SJSA1 (cell line): ENCODE measurements at regions not wholly inside any gene's neighbourhood (a gene's known extent, or its start where the extent isn't known, plus 50 kb on each side); places are given as distances from the start of the nearest gene placed in this dataset.

Experiments used
- DNase-seq, 2 experiments: peaks; one replicate each; pipeline ENCODE4 v3.0.0-alpha.2; 2015 to 2020; ENCODE audit warnings: low spot score in 2 of 2, low read depth in 1 of 2
- H3K27ac ChIP-seq: fragments of 250-450 bp; sonication (Bioruptor Pico); 2 replicates; pipeline ENCODE4 v1.5.1; 2020; ENCODE audit warnings: mild to moderate bottlenecking, moderate library complexity
- H3K27me3 ChIP-seq: fragments of 250-450 bp; sonication (Bioruptor Pico); replicated peaks from 2 replicates; pipeline ENCODE4 v1.5.1; 2020; ENCODE audit warnings: mild to moderate bottlenecking, moderate library complexity
- H3K36me3 ChIP-seq: fragments of 250-450 bp; sonication (Bioruptor Pico); 2 replicates; pipeline ENCODE4 v1.5.1; 2020; ENCODE audit warnings: mild to moderate bottlenecking
- H3K4me1 ChIP-seq: fragments of 250-450 bp; sonication (Bioruptor Pico); replicated peaks from 2 replicates; pipeline ENCODE4 v1.6.1; 2021; ENCODE audit warnings: mild to moderate bottlenecking
- H3K4me3 ChIP-seq: fragments of 250-450 bp; sonication (Bioruptor Pico); 2 replicates; pipeline ENCODE4 v1.5.1; 2020; ENCODE audit warnings: mild to moderate bottlenecking
- H3K9me3 ChIP-seq: fragments of 250-450 bp; sonication (Bioruptor Pico); replicated peaks from 2 replicates; pipeline ENCODE4 v1.5.1; 2020; ENCODE audit warnings: mild to moderate bottlenecking

- Histone ChIP-seq H3K9me3 (no peaks in the 10 kb centered on the region; the same call in 1 of the 2 replicates), H3K36me3 (no peaks in the 10 kb centered on the region), H3K4me1 (no peaks in the 10 kb centered on the region), H3K4me3 (no peak overlapping the region), H3K27me3 (peaks cover 25% of the 10 kb centered on the region), H3K27ac (no peak overlapping the region)
- DNase-seq = peak in 1 of 2 experiments; percentile 33
Measured at GRCh38 chr5:136802383-136802782, 437.0 kb upstream of the TRPC7 start.

- DNase-seq = no peak
- Histone ChIP-seq H3K27ac (no peak overlapping the region), H3K36me3 (no peaks in the 10 kb centered on the region), H3K27me3 (peaks cover 25% of the 10 kb centered on the region), H3K4me1 (no peaks in the 10 kb centered on the region), H3K9me3 (no peaks in the 10 kb centered on the region; the same call in 1 of the 2 replicates), H3K4me3 (no peak overlapping the region)
Measured at GRCh38 chr5:136799806-136800372, 434.5 kb upstream of the TRPC7 start.

DNA sequence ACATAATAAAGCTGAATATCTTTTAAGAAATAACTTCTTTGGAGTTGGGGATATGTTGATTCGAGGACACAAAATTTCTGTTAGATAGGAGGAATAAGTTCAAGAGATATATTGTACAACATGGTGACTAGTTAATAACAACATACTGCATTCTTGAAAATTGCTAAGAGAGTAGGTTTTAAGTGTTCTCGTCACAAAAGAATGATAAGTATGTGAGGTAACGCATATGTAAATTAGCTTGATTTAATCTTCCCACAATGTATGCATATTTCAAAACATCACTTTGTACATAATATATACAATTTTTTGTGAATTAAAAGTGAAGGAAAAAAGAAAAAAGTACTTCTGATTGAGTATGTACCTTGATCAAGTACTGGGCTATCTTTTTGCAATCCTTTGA, 428.0 kb upstream of the TRPC7 start:
- no peaks in the 10 kb centered on the region for H3K4me1 ChIP-seq
- H3K27me3 ChIP-seq = no peaks in the 10 kb centered on the region
- H3K36me3 ChIP-seq = no peaks in the 10 kb centered on the region
- no peak overlapping the region for H3K27ac ChIP-seq
- peaks cover 2% of the 10 kb centered on the region; the same call in 1 of the 2 replicates for H3K9me3 ChIP-seq
- H3K4me3 ChIP-seq = no peak overlapping the region
- no peak for DNase-seq

GRCh38 chr5:136781464-136781863, 416.1 kb upstream of the TRPC7 start:
- Histone ChIP-seq H3K4me1 (peaks cover 31% of the 10 kb centered on the region), H3K4me3 (no peak overlapping the region), H3K27ac (peak overlapping the region; percentile 75), H3K9me3 (no peaks in the 10 kb centered on the region), H3K27me3 (no peaks in the 10 kb centered on the region), H3K36me3 (no peaks in the 10 kb centered on the region)
- DNase-seq = peak in 1 of 2 experiments; percentile 79

DNA sequence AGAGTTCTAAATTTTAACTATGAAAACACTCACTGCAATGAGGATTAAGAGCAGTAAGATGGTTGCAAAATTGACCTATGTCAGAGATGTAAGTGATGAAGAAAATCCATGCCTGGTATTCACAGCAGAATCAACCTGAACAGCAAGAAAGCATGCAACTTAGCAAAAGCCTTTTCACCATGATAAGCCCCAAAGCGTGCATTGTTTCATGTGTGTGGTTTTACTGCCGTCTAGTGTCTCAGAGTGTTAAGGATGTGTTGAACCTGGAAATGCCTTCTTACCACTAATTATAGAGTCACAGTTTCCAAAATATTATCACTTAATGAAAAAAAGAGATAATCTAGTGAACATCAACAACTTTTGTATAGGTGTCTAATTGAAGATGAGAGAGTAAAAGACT, 415.2 kb upstream of the TRPC7 start:
- Histone ChIP-seq H3K27ac (peak overlapping the region; percentile 75), H3K4me3 (no peak overlapping the region), H3K27me3 (no peaks in the 10 kb centered on the region), H3K9me3 (no peaks in the 10 kb centered on the region), H3K4me1 (peaks cover 40% of the 10 kb centered on the region), H3K36me3 (no peaks in the 10 kb centered on the region)
- peak in 1 of 2 experiments; percentile 44 for DNase-seq

DNA sequence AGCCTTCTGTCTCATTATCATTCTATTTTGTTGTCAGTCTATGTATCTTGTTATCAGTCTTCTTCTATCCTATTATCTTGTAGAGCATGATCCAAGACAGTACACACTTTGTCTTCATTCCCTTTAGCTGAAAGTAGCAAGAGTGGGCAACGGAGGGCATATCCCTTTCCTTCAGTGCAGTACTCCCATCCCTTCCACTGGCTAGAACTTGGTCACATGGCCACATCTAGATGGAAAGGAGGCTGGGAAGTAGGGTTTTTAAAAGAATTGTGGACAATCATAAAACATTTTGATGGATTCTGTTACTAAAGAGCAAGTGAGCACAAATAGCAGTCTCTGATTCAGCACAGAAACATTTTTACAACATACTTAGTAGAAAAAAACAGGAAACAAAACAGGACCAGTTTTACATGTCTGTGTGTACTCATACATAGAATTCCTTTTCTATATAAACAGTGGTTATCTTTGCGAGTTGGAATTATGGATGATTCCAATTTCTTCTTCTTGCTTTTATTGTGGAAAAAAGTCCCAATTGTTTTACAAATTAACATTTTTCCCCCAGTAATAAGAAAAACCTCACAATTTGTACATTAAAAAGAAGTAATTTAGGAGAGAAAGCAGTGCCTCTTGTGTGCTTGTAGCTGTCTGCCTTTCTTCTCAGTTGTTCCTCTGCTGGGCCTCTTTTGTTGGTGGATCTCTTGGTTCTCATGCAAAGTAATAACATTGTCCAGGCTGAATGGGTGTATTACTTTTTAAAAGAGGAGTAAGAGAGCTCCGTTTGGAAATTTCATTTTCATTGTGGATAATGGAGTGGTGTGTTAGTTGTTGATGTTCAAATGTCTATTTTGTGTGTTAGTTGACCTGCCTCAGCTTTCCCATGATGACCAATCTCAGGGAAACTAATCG, 410.9 kb upstream of the TRPC7 start:
- peak in 1 of 2 experiments; percentile 80 for DNase-seq

GRCh38 chr5:136772491-136772890, 407.1 kb upstream of the TRPC7 start:
- H3K27me3 ChIP-seq = no peaks in the 10 kb centered on the region
- no peak overlapping the region for H3K27ac ChIP-seq
- no peaks in the 10 kb centered on the region for H3K36me3 ChIP-seq
- peaks cover 42% of the 10 kb centered on the region for H3K4me1 ChIP-seq
- no peaks in the 10 kb centered on the region for H3K9me3 ChIP-seq
- no peak for DNase-seq
- H3K4me3 ChIP-seq = no peak overlapping the region

More for the DNA sequence above, 410.9 kb upstream of the TRPC7 start:
- Histone ChIP-seq H3K27ac (peak overlapping the region; percentile 82), H3K4me1 (peaks cover 49% of the 10 kb centered on the region), H3K27me3 (no peaks in the 10 kb centered on the region), H3K4me3 (no peak overlapping the region), H3K9me3 (no peaks in the 10 kb centered on the region), H3K36me3 (no peaks in the 10 kb centered on the region)

DNA sequence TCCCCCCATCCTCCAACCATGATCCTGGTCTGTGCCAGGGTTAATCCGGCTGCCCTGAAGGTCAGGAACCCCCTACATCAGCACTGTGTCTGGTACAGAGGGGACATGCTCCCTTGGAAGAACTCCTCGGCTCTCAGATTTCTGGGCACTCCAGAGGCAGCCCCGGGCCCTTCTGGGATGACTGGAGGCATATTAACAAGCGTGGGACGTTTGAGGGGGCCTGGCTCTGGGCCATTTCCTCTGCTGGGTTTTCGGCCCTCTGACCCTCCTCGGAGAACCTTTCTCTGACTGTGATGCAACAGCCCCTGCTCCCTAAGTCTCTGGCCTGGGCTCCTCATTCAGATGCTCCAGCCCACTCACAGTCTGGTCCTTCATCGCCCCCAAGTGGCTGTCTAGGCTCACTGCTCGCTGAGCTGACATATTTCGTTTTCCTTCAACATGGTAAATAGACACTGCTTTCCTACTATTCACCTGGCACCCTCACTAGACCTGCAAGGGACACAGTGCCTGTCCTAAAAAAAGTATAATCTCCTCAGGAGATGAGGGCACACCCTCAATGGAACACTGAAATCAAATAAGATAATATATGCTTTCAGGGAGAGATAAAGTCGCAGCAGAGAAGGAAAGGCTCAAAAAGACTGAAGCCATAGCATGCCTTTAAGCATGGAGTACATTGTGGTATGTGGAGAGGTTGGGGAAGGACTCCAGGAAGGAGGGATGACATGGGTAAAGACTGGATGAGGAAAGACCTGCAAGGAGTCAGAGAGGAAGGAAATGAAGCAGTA, 404.7 kb upstream of the TRPC7 start:
- no peak overlapping the region for H3K27ac ChIP-seq
- no peaks in the 10 kb centered on the region for H3K9me3 ChIP-seq
- H3K36me3 ChIP-seq = no peaks in the 10 kb centered on the region
- H3K27me3 ChIP-seq = no peaks in the 10 kb centered on the region
- peaks cover 27% of the 10 kb centered on the region for H3K4me1 ChIP-seq
- peak; percentile 71 to 80 for DNase-seq
- no peak overlapping the region for H3K4me3 ChIP-seq

- no peak overlapping the region for H3K27ac ChIP-seq
- DNase-seq = no peak
- no peaks in the 10 kb centered on the region for H3K9me3 ChIP-seq
- peaks cover 18% of the 10 kb centered on the region for H3K4me1 ChIP-seq
- no peaks in the 10 kb centered on the region for H3K27me3 ChIP-seq
- no peak overlapping the region for H3K4me3 ChIP-seq
- H3K36me3 ChIP-seq = no peaks in the 10 kb centered on the region
Measured at GRCh38 chr5:136769093-136769492, 403.7 kb upstream of the TRPC7 start.

DNA sequence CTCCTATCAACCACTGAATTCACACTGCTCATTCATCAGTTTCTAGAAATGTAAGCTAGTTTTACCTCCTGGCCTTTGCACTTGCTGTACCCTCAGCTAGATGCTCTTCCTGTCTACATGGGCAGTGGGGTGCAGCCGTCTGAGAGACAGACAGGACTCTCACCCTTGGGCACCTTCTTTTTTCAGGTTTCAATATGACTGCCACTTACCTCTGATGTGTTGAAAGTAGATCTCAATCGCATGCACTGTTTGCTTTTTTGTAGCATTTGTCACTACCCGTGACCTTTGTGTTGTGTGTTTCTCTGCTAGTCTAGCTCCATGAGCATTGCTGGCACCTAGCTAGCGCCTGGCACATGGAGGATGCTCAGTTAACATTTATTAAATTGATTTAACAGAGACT, 403.1 kb upstream of the TRPC7 start:
- Histone ChIP-seq H3K36me3 (no peaks in the 10 kb centered on the region), H3K4me1 (peaks cover 11% of the 10 kb centered on the region), H3K4me3 (no peak overlapping the region), H3K27me3 (no peaks in the 10 kb centered on the region), H3K9me3 (no peaks in the 10 kb centered on the region), H3K27ac (no peak overlapping the region)
- DNase-seq = no peak

- Histone ChIP-seq H3K4me3 (no peak overlapping the region), H3K9me3 (no peaks in the 10 kb centered on the region), H3K27ac (no peak overlapping the region), H3K36me3 (no peaks in the 10 kb centered on the region), H3K4me1 (peaks cover 10% of the 10 kb centered on the region; the same call in 1 of the 2 replicates), H3K27me3 (no peaks in the 10 kb centered on the region)
- peak in 1 of 2 experiments; percentile 24 for DNase-seq
Measured at GRCh38 chr5:136766456-136766855, 401.1 kb upstream of the TRPC7 start.

DNA sequence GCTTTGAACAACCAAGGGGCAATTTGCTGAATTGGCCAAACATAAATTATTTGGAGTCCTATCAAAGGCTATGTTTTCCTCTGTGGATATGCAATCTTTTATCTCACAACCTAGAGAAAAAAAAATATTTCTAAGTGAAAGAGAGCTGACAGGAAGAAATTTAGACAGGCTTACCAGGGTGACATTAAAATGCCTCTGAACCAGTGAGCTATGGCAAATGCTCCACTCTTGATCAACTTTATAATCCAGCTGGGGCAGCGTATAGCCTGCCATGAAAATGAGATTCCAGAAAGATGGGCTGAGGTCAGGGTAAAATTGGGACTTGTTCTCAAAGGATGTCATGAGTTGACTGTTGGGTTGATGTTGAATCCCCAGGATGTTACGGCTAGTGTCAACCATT, 399.3 kb upstream of the TRPC7 start:
- H3K27me3 ChIP-seq = no peaks in the 10 kb centered on the region
- no peaks in the 10 kb centered on the region for H3K36me3 ChIP-seq
- no peak overlapping the region for H3K4me3 ChIP-seq
- H3K9me3 ChIP-seq = no peaks in the 10 kb centered on the region
- peaks cover 7% of the 10 kb centered on the region; the same call in 1 of the 2 replicates for H3K4me1 ChIP-seq
- DNase-seq = no peak
- H3K27ac ChIP-seq = no peak overlapping the region

- Histone ChIP-seq H3K27ac (no peak overlapping the region), H3K27me3 (no peaks in the 10 kb centered on the region), H3K4me3 (no peak overlapping the region), H3K4me1 (peaks cover 7% of the 10 kb centered on the region; the same call in 1 of the 2 replicates), H3K9me3 (no peaks in the 10 kb centered on the region), H3K36me3 (no peaks in the 10 kb centered on the region)
- no peak for DNase-seq
Measured at GRCh38 chr5:136763548-136763947, 398.2 kb upstream of the TRPC7 start.
